22Rv1 (cell line): ENCODE measurements at regions not wholly inside any gene's neighbourhood (a gene's known extent, or its start where the extent isn't known, plus 50 kb on each side); places are given as distances from the start of the nearest gene placed in this dataset.

ENCODE experiments used
- H3K27ac ChIP-seq: fragments of 450-650 bp; 2 replicates; pipeline ENCODE4 v1.5.1; 2017
- CTCF ChIP-seq: fragments of 450-650 bp; IDR thresholded peaks from 2 replicates; pipeline ENCODE4 v1.5.1; 2017; ENCODE audit warnings: mild to moderate bottlenecking
- ZFX ChIP-seq: fragments of 450-650 bp; IDR thresholded peaks from 2 replicates; pipeline ENCODE4 v1.6.1; 2017; ENCODE audit warnings: antibody characterized with exemption, borderline replicate concordance

- no peak overlapping the region for H3K27ac ChIP-seq
Observed at GRCh38 chrX:138954976-138955375, 243.5 kb upstream of the FGF13 start.

DNA sequence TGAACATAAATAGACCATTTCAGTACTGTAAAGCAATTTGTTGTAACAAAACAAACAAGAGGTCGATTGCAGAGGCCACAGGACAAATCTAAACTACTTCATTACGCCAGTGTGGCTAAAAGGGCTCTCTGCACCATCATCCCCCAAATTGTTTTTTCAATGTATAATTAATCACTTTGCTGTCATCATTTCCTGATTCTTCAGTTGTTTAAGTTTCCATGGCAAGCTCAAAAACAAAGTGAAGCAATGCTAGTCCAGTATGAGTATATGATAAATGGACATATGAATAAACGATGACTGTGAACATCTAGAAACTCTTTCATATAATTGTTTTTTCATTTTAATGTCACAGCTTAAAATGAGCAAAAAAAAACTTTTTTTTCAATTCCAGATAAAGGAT is 235.4 kb upstream of the FGF13 start:
- H3K27ac ChIP-seq, result no peak overlapping the region
- TF ChIP-seq CTCF (no peak), ZFX (no peak)

More at GRCh38 chrX:138954976-138955375, 243.5 kb upstream of the FGF13 start:
- TF ChIP-seq CTCF (no peak), ZFX (no peak)

GRCh38 chrX:138945219-138945618 is 233.7 kb upstream of the FGF13 start:
- no peak overlapping the region for H3K27ac ChIP-seq
- TF ChIP-seq CTCF (no peak), ZFX (no peak)

- TF ChIP-seq ZFX (no peak), CTCF (no peak)
- no peak overlapping the region for H3K27ac ChIP-seq
Observed at GRCh38 chrX:138939038-138939437, 227.5 kb upstream of the FGF13 start.

- no peak overlapping the region for H3K27ac ChIP-seq
- no peak for TF ChIP-seq CTCF
Observed at GRCh38 chrX:138938003-138938402, 226.5 kb upstream of the FGF13 start.

DNA sequence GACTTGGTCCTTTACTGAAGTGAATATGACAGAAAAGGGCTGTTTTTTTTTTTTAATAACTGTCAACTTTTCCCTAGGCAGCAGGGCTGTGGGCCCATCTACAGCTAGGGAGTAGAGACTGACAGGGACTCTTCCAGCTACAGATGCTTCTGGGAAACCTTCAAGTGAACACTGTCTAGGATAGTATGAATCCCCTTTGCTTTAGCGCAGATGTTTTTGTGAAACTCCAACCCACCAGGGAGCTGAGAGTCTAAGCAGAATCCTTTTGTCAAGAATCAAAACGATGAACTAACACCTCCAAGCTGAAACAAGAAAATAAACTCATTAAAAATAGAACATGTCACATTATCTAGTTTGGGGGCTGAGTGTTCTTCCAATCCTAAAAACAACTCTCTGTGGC is 219.7 kb upstream of the FGF13 start:
- TF ChIP-seq ZFX, result no peak
- TF ChIP-seq CTCF, result no peak
- no peak overlapping the region for H3K27ac ChIP-seq

GRCh38 chrX:138930583-138930945 is 219.0 kb upstream of the FGF13 start:
- no peak overlapping the region for H3K27ac ChIP-seq
- TF ChIP-seq CTCF (no peak), ZFX (no peak)
